GM23338 (cell line): ENCODE measurements at regions not wholly inside any gene's neighbourhood (a gene's known extent, or its start where the extent isn't known, plus 50 kb on each side); places are given as distances from the start of the nearest gene placed in this dataset.

Experiments
- ATAC-seq: fragments of 200-7000 bp; cut with Tn5 transposase; 3 replicates; pipeline ENCODE4 v1.9.1; 2020
- DNase-seq: peaks from one replicate; pipeline ENCODE4 v3.0.0-alpha.2; 2015; ENCODE audit warnings: low spot score
- H2AFZ ChIP-seq: fragments of 200-600 bp; sonication (generic); 2 replicates; pipeline ENCODE4 v1.8.0; 2016; ENCODE audit warnings: antibody characterized with exemption, mild to moderate bottlenecking, moderate library complexity
- H3F3A ChIP-seq: fragments of 200-600 bp; sonication (generic); replicated peaks from 2 replicates; pipeline ENCODE4 v1.8.0; 2017; ENCODE audit warnings: antibody characterized with exemption, mixed run types, low read depth
- H3K27ac ChIP-seq: fragments of 200-600 bp; sonication (generic); 2 replicates; pipeline ENCODE4 v1.6.1; 2016; ENCODE audit warnings: low read depth
- H3K27me3 ChIP-seq: fragments of 200-600 bp; sonication (generic); 2 replicates; pipeline ENCODE4 v1.8.0; 2016; ENCODE audit warnings: mild to moderate bottlenecking, mixed run types, moderate library complexity; ENCODE audit not compliant: insufficient read depth
- H3K36me3 ChIP-seq: fragments of 200-600 bp; sonication (generic); 2 replicates; pipeline ENCODE4 v1.8.0; 2016; ENCODE audit warnings: mild to moderate bottlenecking; ENCODE audit not compliant: insufficient read depth
- H3K4me1 ChIP-seq: fragments of 200-600 bp; sonication (generic); 2 replicates; pipeline ENCODE4 v1.8.0; 2016; ENCODE audit warnings: mild to moderate bottlenecking, moderate library complexity; ENCODE audit not compliant: insufficient read depth
- H3K4me2 ChIP-seq: fragments of 200-600 bp; sonication (generic); 2 replicates; pipeline ENCODE4 v1.7.1; 2017; ENCODE audit warnings: mixed run types
- H3K4me3 ChIP-seq: fragments of 200-600 bp; sonication (generic); 2 replicates; pipeline ENCODE4 v1.6.1; 2016; ENCODE audit warnings: mixed run types
- H3K79me2 ChIP-seq: fragments of 200-600 bp; sonication (generic); replicated peaks from 2 replicates; pipeline ENCODE4 v1.8.0; 2017; ENCODE audit warnings: mild to moderate bottlenecking; ENCODE audit not compliant: insufficient read depth
- H3K9me2 ChIP-seq: fragments of 200-600 bp; sonication (generic); 2 replicates; pipeline ENCODE4 v1.8.0; 2017; ENCODE audit not compliant: insufficient read depth
- H4K20me1 ChIP-seq: fragments of 200-600 bp; sonication (generic); replicated peaks from 2 replicates; pipeline ENCODE4 v1.8.0; 2017; ENCODE audit warnings: mild to moderate bottlenecking; ENCODE audit not compliant: insufficient read depth
- H3K27ac Mint-ChIP-seq: 2 replicates; pipeline ENCODE4 v1.8.0; 2020; ENCODE audit warnings: inconsistent platforms, mild to moderate bottlenecking, moderate library complexity, mixed read lengths
- H3K27me3 Mint-ChIP-seq: 3 replicates; pipeline ENCODE4 v1.8.0; 2022; ENCODE audit warnings: low read depth, mild to moderate bottlenecking, moderate library complexity, mixed read lengths, inconsistent platforms; ENCODE audit not compliant: insufficient read depth, poor library complexity
- H3K36me3 Mint-ChIP-seq: 3 replicates; pipeline ENCODE4 v1.8.0; 2021; ENCODE audit warnings: low read depth, mild to moderate bottlenecking, inconsistent platforms, moderate library complexity, mixed read lengths
- H3K4me1 Mint-ChIP-seq: 3 replicates; pipeline ENCODE4 v1.8.0; 2020; ENCODE audit warnings: mild to moderate bottlenecking, inconsistent platforms, mixed read lengths
- H3K4me3 Mint-ChIP-seq: 3 replicates; pipeline ENCODE4 v1.8.0; 2021; ENCODE audit warnings: moderate library complexity, mild to moderate bottlenecking, inconsistent platforms, mixed read lengths
- H3K9me3 Mint-ChIP-seq: 3 replicates; pipeline ENCODE4 v1.8.0; 2020; ENCODE audit warnings: moderate library complexity, mild to moderate bottlenecking, inconsistent platforms, mixed read lengths
- CREB1 ChIP-seq: fragments of 250-450 bp; sonication (Bioruptor Pico); IDR thresholded peaks from 2 replicates; pipeline ENCODE4 v1.5.0; 2020; ENCODE audit warnings: low read depth, mild to moderate bottlenecking, moderate library complexity
- EZH2phosphoT487 ChIP-seq: fragments of 200-600 bp; sonication (generic); IDR thresholded peaks from one replicate; pipeline ENCODE4 v1.8.1; 2018; ENCODE audit warnings: antibody characterized with exemption; ENCODE audit not compliant: unreplicated experiment
- JUNB ChIP-seq: IDR thresholded peaks from one replicate; pipeline ENCODE4 v1.6.1; 2016; ENCODE audit warnings: antibody characterized with exemption; ENCODE audit not compliant: unreplicated experiment
- STAT1 ChIP-seq: IDR thresholded peaks from one replicate; pipeline ENCODE4 v1.6.1; 2016; ENCODE audit warnings: antibody characterized with exemption; ENCODE audit not compliant: unreplicated experiment
- ZNF114 ChIP-seq: fragments of 250-450 bp; sonication (Bioruptor Pico); IDR thresholded peaks from 2 replicates; pipeline ENCODE4 v1.5.0; 2020; ENCODE audit warnings: mild to moderate bottlenecking, moderate library complexity
- ZNF331 ChIP-seq: fragments of 250-450 bp; sonication (Bioruptor Pico); IDR thresholded peaks from 2 replicates; pipeline ENCODE4 v1.5.0; 2020; ENCODE audit warnings: low read depth, mild to moderate bottlenecking, moderate library complexity
- TF ChIP-seq, protein P1 (sequence below), 2 experiments: fragments of 200-600 bp in 1 of 2; sonication (generic) in 1 of 2; conservative IDR thresholded peaks; 2 replicates each; pipeline versions ENCODE4 v1.5.1 to v1.6.1; 2016 to 2017; ENCODE audit warnings: antibody characterized with exemption in 2 of 2, low read depth in 2 of 2, mild to moderate bottlenecking in 2 of 2, moderate library complexity in 1 of 2
- TF ChIP-seq, protein P2 (sequence below): IDR thresholded peaks from one replicate; pipeline ENCODE4 v1.6.1; 2018; ENCODE audit warnings: antibody characterized with exemption; ENCODE audit not compliant: unreplicated experiment
- TF ChIP-seq, protein P3 (sequence below): IDR thresholded peaks from 2 replicates; pipeline ENCODE4 v1.6.1; 2016; ENCODE audit warnings: antibody characterized with exemption

DNA sequence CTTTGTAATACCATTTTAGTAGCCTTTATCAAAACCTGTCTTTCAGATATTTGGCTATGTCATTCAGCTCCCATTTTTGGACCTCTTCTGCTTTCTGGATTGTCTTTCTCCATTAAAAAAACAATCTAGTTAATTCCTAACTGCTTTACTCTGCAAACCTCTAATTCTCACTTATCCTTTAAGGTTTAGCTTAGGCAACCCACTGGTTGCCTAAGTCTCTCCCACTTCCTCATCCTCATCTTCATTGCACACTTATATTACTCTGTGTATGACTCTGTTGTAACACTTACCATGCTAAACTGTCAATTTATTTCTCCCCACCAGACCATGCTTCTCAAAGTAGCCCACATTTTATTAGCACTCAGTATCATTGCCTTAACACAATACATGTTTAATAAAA lies 205.0 kb upstream of the DMRTA1 start:
- Histone ChIP-seq H3K9me2 (no peaks in the 10 kb centered on the region), H3K4me2 (no peak overlapping the region), H3K27ac (no peak overlapping the region), H3F3A (no peaks in the 10 kb centered on the region), H2AFZ (no peak overlapping the region), H3K79me2 (no peaks in the 10 kb centered on the region), H4K20me1 (no peaks in the 10 kb centered on the region), H3K4me1 (0 out of 2 replicates have a peak, but pooled peaks cover 9% of the 10 kb centered on the region), H3K4me3 (no peak overlapping the region), H3K36me3 (no peaks in the 10 kb centered on the region), H3K27me3 (no peaks in the 10 kb centered on the region)
- H3K9me3 Mint-ChIP-seq, result no peaks in the 10 kb centered on the region
- no peak for DNase-seq
- no peak overlapping the region for H3K27ac Mint-ChIP-seq
- H3K27me3 Mint-ChIP-seq, result peaks cover 2% of the 10 kb centered on the region
- TF ChIP-seq, protein P1, sequence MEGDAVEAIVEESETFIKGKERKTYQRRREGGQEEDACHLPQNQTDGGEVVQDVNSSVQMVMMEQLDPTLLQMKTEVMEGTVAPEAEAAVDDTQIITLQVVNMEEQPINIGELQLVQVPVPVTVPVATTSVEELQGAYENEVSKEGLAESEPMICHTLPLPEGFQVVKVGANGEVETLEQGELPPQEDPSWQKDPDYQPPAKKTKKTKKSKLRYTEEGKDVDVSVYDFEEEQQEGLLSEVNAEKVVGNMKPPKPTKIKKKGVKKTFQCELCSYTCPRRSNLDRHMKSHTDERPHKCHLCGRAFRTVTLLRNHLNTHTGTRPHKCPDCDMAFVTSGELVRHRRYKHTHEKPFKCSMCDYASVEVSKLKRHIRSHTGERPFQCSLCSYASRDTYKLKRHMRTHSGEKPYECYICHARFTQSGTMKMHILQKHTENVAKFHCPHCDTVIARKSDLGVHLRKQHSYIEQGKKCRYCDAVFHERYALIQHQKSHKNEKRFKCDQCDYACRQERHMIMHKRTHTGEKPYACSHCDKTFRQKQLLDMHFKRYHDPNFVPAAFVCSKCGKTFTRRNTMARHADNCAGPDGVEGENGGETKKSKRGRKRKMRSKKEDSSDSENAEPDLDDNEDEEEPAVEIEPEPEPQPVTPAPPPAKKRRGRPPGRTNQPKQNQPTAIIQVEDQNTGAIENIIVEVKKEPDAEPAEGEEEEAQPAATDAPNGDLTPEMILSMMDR (conservative IDR thresholded peaks at IDR 0.05; ENCODE audit: low read depth in 2 of 2), result no peak
- TF ChIP-seq ZNF331 (no peak), CREB1 (CRISPR knock-in tag) (no peak), STAT1 (no peak), JUNB (no peak), EZH2phosphoT487 (no peak), ZNF114 (CRISPR knock-in tag) (no peak)
- TF ChIP-seq, protein P2, sequence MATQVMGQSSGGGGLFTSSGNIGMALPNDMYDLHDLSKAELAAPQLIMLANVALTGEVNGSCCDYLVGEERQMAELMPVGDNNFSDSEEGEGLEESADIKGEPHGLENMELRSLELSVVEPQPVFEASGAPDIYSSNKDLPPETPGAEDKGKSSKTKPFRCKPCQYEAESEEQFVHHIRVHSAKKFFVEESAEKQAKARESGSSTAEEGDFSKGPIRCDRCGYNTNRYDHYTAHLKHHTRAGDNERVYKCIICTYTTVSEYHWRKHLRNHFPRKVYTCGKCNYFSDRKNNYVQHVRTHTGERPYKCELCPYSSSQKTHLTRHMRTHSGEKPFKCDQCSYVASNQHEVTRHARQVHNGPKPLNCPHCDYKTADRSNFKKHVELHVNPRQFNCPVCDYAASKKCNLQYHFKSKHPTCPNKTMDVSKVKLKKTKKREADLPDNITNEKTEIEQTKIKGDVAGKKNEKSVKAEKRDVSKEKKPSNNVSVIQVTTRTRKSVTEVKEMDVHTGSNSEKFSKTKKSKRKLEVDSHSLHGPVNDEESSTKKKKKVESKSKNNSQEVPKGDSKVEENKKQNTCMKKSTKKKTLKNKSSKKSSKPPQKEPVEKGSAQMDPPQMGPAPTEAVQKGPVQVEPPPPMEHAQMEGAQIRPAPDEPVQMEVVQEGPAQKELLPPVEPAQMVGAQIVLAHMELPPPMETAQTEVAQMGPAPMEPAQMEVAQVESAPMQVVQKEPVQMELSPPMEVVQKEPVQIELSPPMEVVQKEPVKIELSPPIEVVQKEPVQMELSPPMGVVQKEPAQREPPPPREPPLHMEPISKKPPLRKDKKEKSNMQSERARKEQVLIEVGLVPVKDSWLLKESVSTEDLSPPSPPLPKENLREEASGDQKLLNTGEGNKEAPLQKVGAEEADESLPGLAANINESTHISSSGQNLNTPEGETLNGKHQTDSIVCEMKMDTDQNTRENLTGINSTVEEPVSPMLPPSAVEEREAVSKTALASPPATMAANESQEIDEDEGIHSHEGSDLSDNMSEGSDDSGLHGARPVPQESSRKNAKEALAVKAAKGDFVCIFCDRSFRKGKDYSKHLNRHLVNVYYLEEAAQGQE, result no peak
- TF ChIP-seq, protein P3, sequence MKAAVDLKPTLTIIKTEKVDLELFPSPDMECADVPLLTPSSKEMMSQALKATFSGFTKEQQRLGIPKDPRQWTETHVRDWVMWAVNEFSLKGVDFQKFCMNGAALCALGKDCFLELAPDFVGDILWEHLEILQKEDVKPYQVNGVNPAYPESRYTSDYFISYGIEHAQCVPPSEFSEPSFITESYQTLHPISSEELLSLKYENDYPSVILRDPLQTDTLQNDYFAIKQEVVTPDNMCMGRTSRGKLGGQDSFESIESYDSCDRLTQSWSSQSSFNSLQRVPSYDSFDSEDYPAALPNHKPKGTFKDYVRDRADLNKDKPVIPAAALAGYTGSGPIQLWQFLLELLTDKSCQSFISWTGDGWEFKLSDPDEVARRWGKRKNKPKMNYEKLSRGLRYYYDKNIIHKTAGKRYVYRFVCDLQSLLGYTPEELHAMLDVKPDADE, result no peak
- H3K4me3 Mint-ChIP-seq, result no peak overlapping the region
- ATAC-seq, result no peak
- peaks cover 15% of the 10 kb centered on the region for H3K4me1 Mint-ChIP-seq
- H3K36me3 Mint-ChIP-seq, result no peaks in the 10 kb centered on the region
